Naive thymus-derived CD8-positive, alpha-beta T cell (primary cell): ENCODE measurements at regions not wholly inside any gene's neighbourhood (a gene's known extent, or its start where the extent isn't known, plus 50 kb on each side); places are given as distances from the start of the nearest gene placed in this dataset.
"Not testable (repeated sequence)": the region's sequence is repeated elsewhere in the genome, so short reads cannot be mapped to it uniquely, and the experiment has no call there.

ENCODE experiments used
- ATAC-seq, 2 donors: fragments of 150-1000 bp; cut with Tn5 transposase in 1 of 2; sonication (Bioruptor Pico), chemical (Tn5 transposase) in 1 of 2; 1 replicate in 1 of 2; 2 replicates in 1 of 2; pipeline ENCODE4 v1.10.0; 2021; ENCODE audit warnings: mild to moderate bottlenecking in 2 of 2, moderate library complexity in 2 of 2
- POLR2A ChIA-PET: fragments of 350-600 bp; sonication (Branson Sonifier 250); formaldehyde crosslinking; loops from one replicate; lab custom pipeline; 2021; ENCODE audit warnings: antibody characterized with exemption; lab: Charles Lee
- DNase-seq, 10 donors: peaks; one replicate each; pipeline versions ENCODE4 v3.0.0 to v3.0.0-alpha.2; 2020 to 2022
- H3K27ac Mint-ChIP-seq, 10 donors: one replicate each; pipeline ENCODE4 v1.8.0; 2020 to 2022; ENCODE audit warnings: mild to moderate bottlenecking in 10 of 10, mixed read lengths in 10 of 10, moderate library complexity in 4 of 10, inconsistent platforms in 1 of 10
- H3K27me3 Mint-ChIP-seq, 5 donors: one replicate each; pipeline ENCODE4 v1.8.0; 2021 to 2022; ENCODE audit warnings: mixed read lengths in 5 of 5
- H3K36me3 Mint-ChIP-seq, 3 donors: one replicate each; pipeline ENCODE4 v1.8.0; 2020 to 2022; ENCODE audit warnings: mixed read lengths in 3 of 3, mild to moderate bottlenecking in 2 of 3, inconsistent platforms in 1 of 3
- H3K4me1 Mint-ChIP-seq, 4 donors: one replicate each; pipeline ENCODE4 v1.8.0; 2021 to 2022; ENCODE audit warnings: mixed read lengths in 4 of 4
- H3K4me3 Mint-ChIP-seq, 10 donors: one replicate each; pipeline ENCODE4 v1.8.0; 2020 to 2022; ENCODE audit warnings: mild to moderate bottlenecking in 10 of 10, mixed read lengths in 10 of 10, moderate library complexity in 6 of 10, inconsistent platforms in 1 of 10
- H3K9me3 Mint-ChIP-seq, 9 donors: one replicate each; pipeline ENCODE4 v1.8.0; 2020 to 2022; ENCODE audit warnings: mixed read lengths in 9 of 9, mild to moderate bottlenecking in 3 of 9, inconsistent platforms in 1 of 9, moderate library complexity in 1 of 9

DNA sequence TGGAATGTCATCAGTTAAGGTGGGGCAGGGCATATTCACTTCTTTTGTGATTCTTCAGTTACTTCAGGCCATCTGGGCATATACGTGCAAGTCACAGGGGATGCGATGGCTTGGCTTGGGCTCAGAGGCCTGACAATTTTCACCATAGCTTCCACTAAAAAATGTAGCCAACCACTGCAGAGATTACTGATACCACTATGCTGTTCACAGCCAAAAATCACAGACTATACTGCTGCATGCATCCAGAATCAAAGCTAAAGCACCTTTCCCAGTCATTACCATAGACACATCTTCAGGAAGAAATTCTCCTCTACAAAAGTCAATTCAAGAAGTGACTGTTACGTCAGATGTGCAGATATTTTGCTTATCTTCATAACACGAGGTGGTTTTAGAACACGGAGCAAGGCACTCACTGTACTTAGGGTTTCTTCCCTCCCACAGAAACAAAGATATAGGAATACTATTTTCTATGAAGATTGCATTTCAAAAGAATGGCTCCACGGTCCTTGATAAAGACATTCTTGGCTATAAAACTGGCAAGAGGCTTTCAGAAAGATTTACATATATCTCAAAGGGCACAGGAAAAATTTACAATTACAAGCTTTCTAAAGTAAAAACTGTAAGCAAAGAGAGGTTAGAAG is 1556.6 kb upstream of the PRR20A start:
- no peak for DNase-seq
- Mint-ChIP-seq H3K27ac (no peak overlapping the region), H3K4me1 (no peaks in the 10 kb centered on the region), H3K4me3 (no peak overlapping the region), H3K9me3 (peaks cover 3 to 31% (median 16%) of the 10 kb centered on the region in 9 donors), H3K36me3 (no peaks in the 10 kb centered on the region), H3K27me3 (no peaks in the 10 kb centered on the region)
- no peak for ATAC-seq
- POLR2A ChIA-PET: no interaction called here

DNA sequence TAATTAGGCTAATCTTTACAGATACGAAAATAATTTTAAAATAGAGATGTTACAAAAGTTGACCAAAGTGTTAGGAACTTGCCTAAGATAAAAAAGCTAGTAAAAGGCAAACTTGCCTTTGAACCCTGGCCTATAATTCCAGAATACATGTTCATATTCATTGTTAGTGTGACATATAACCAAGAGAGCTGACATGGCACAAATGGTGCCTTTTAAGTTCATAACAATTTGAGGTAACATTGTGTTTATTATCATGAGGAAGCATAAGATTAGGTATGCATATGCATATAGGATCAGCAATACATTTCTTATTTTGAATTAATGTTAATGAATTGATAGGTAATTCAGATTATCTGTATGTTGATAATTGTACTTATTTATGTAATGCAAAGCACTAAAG is 1537.9 kb upstream of the PRR20A start:
- Mint-ChIP-seq H3K27me3 (no peaks in the 10 kb centered on the region), H3K36me3 (no peaks in the 10 kb centered on the region), H3K4me3 (no peak overlapping the region), H3K9me3 (peaks cover 0 to 12% (median 2%) of the 10 kb centered on the region in 9 donors), H3K4me1 (no peaks in the 10 kb centered on the region), H3K27ac (no peak overlapping the region)
- DNase-seq: no peak
- ATAC-seq: no peak
- POLR2A ChIA-PET: no interaction called here

- no peaks in the 10 kb centered on the region for H3K4me1 Mint-ChIP-seq
- POLR2A ChIA-PET: no interaction called here
- no peak for DNase-seq
- ATAC-seq: no peak
- H3K36me3 Mint-ChIP-seq: no peaks in the 10 kb centered on the region
- H3K27ac Mint-ChIP-seq: no peak overlapping the region
- no peaks in the 10 kb centered on the region for H3K27me3 Mint-ChIP-seq
- no peak overlapping the region for H3K4me3 Mint-ChIP-seq
- peaks cover 0 to 16% (median 4%) of the 10 kb centered on the region in 9 donors for H3K9me3 Mint-ChIP-seq
Observed at GRCh38 chr13:55606045-55606665, 1534.6 kb upstream of the PRR20A start.

GRCh38 chr13:55613429-55614187 is 1527.1 kb upstream of the PRR20A start:
- Mint-ChIP-seq H3K36me3 (no peaks in the 10 kb centered on the region), H3K27ac (no peak overlapping the region), H3K9me3 (peaks cover 0 to 19% (median 7%) of the 10 kb centered on the region in 9 donors), H3K4me3 (no peak overlapping the region), H3K27me3 (no peaks in the 10 kb centered on the region), H3K4me1 (no peaks in the 10 kb centered on the region)
- no peak for DNase-seq
- POLR2A ChIA-PET: no interaction called here
- no peak for ATAC-seq

GRCh38 chr13:55615081-55615480 is 1525.6 kb upstream of the PRR20A start:
- Mint-ChIP-seq H3K4me1 (no peaks in the 10 kb centered on the region), H3K36me3 (no peaks in the 10 kb centered on the region), H3K9me3 (peaks cover 0 to 15% (median 5%) of the 10 kb centered on the region in 9 donors), H3K4me3 (no peak overlapping the region), H3K27me3 (no peaks in the 10 kb centered on the region), H3K27ac (no peak overlapping the region)
- ATAC-seq: no peak
- POLR2A ChIA-PET: no interaction called here
- DNase-seq: no peak

DNA sequence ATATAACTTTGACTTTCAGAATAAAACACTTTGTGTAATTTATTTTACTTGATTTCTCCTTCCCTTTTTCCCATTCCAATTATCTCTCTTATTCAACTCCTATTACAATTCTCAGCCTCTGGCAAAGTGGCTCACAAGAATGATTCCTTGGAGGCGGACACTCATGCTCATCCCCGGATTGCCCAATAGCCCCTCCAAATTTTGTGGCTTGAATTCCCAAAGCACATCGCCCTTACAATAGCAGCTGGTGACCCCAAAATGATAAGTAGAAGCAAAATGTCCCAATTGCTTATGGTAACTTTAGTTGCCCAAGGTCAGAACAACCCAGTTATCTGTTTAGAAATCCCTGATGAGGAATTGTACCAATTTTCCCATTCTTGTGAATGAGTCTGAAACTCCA is 1523.5 kb upstream of the PRR20A start:
- DNase-seq (no peak), ATAC-seq (no peak)
- peaks cover 0 to 12% (median 3%) of the 10 kb centered on the region in 9 donors for H3K9me3 Mint-ChIP-seq
- no peaks in the 10 kb centered on the region for H3K4me1 Mint-ChIP-seq
- H3K4me3 Mint-ChIP-seq: no peak overlapping the region
- no peaks in the 10 kb centered on the region for H3K27me3 Mint-ChIP-seq
- no peaks in the 10 kb centered on the region for H3K36me3 Mint-ChIP-seq
- no peak overlapping the region for H3K27ac Mint-ChIP-seq
- POLR2A ChIA-PET: no interaction called here

DNA sequence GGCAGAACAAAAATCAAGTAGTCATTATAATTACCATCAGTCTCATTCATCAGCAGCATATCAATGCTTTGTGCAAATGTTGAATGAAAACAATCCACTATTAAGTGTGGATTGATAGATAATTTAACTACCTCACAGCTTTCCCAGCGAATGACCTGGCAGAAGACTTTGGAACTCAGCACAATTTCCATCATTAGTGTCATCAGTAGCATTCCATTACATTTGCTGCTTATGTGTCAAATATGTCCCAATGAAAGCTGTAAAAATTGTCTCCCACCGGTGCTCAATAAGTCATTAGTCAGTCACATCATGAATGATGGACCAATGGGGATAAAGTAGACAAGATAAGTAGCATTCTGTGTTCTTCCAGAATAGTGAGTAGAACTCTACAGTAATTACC is 1513.5 kb upstream of the PRR20A start:
- Mint-ChIP-seq H3K27me3 (no peaks in the 10 kb centered on the region), H3K4me1 (no peaks in the 10 kb centered on the region), H3K27ac (no peak overlapping the region), H3K36me3 (no peaks in the 10 kb centered on the region), H3K9me3 (peaks cover 0 to 55% (median 19%) of the 10 kb centered on the region in 9 donors), H3K4me3 (no peak overlapping the region)
- no peak for DNase-seq
- POLR2A ChIA-PET: no interaction called here
- ATAC-seq: no peak

DNA sequence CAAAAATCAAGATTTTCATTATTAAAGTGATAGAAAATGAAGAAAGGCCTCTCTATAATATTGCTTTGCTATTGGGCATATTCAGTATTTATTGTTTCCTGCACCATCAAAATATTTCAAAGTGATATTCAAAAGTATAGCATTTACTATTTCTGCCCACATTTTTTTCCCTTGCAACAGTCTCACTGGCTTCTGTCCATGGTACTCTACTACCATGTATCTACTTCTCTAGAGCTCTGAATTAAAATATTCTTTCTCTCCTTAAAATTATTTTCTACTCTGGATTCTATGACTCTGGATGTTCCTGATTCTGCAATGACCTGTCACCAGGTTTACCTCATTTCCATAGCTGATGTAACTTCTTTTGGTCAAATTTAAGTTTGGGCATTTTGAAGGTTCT is 1508.3 kb upstream of the PRR20A start:
- POLR2A ChIA-PET: no interaction called here
- H3K4me1 Mint-ChIP-seq: no peaks in the 10 kb centered on the region
- no peak overlapping the region for H3K27ac Mint-ChIP-seq
- peaks cover 12 to 79% (median 33%) of the 10 kb centered on the region in 9 donors for H3K9me3 Mint-ChIP-seq
- DNase-seq: no peak
- no peaks in the 10 kb centered on the region for H3K36me3 Mint-ChIP-seq
- no peak overlapping the region for H3K4me3 Mint-ChIP-seq
- H3K27me3 Mint-ChIP-seq: no peaks in the 10 kb centered on the region
- ATAC-seq: no peak

- Mint-ChIP-seq H3K4me1 (no peaks in the 10 kb centered on the region), H3K9me3 (peaks cover 0 to 12% (median 3%) of the 10 kb centered on the region in 9 donors), H3K27ac (no peak overlapping the region), H3K27me3 (no peaks in the 10 kb centered on the region), H3K36me3 (no peaks in the 10 kb centered on the region), H3K4me3 (no peak overlapping the region)
- DNase-seq: no peak
- ATAC-seq: no peak
- POLR2A ChIA-PET: no interaction called here
Observed at GRCh38 chr13:55649485-55649884, 1491.2 kb upstream of the PRR20A start.

- Mint-ChIP-seq H3K27ac (no peak overlapping the region), H3K27me3 (no peaks in the 10 kb centered on the region), H3K9me3 (peaks cover 5 to 30% (median 12%) of the 10 kb centered on the region in 9 donors), H3K4me1 (peaks cover 0 to 2% (median 0%) of the 10 kb centered on the region in 4 donors), H3K4me3 (no peak overlapping the region), H3K36me3 (no peaks in the 10 kb centered on the region)
- DNase-seq: no peak
- ATAC-seq: no peak
- POLR2A ChIA-PET: no interaction called here
Observed at GRCh38 chr13:55652657-55653056, 1488.1 kb upstream of the PRR20A start.

DNA sequence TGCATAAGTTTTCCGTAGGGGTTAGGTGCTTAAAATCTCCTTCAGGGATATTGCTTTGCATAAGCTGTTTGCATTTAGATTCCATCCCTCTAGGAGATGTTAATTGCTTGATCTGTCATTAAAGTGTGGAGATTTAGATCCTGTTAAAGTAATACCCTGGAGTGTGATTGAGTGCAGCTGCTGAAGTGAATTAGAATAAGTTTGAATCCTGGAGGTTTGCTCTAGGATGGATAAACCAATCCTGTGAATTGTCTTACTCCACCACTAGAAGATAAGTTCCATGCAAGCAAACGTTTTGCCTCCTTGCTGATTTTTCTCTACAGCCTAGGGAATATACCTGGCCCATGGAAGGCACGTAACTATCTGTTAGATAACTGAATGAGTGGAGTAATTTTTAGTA is 1487.2 kb upstream of the PRR20A start:
- peaks cover 0 to 2% (median 0%) of the 10 kb centered on the region in 4 donors for H3K4me1 Mint-ChIP-seq
- H3K9me3 Mint-ChIP-seq: peaks cover 5 to 33% (median 13%) of the 10 kb centered on the region in 9 donors
- POLR2A ChIA-PET: no interaction called here
- H3K27me3 Mint-ChIP-seq: no peaks in the 10 kb centered on the region
- no peak for ATAC-seq
- DNase-seq: no peak
- no peak overlapping the region for H3K4me3 Mint-ChIP-seq
- no peaks in the 10 kb centered on the region for H3K36me3 Mint-ChIP-seq
- no peak overlapping the region for H3K27ac Mint-ChIP-seq

- H3K27ac Mint-ChIP-seq: no peak overlapping the region
- no peaks in the 10 kb centered on the region for H3K36me3 Mint-ChIP-seq
- H3K4me3 Mint-ChIP-seq: no peak overlapping the region
- H3K27me3 Mint-ChIP-seq: no peaks in the 10 kb centered on the region
- DNase-seq: no peak
- POLR2A ChIA-PET: no interaction called here
- H3K4me1 Mint-ChIP-seq: peaks cover 0 to 2% (median 0%) of the 10 kb centered on the region in 4 donors
- peaks cover 5 to 33% (median 13%) of the 10 kb centered on the region in 9 donors for H3K9me3 Mint-ChIP-seq
- ATAC-seq: no peak
Observed at GRCh38 chr13:55654243-55654642, 1486.5 kb upstream of the PRR20A start.

- H3K36me3 Mint-ChIP-seq, H3K4me1 Mint-ChIP-seq, H3K4me3 Mint-ChIP-seq, ATAC-seq, H3K27me3 Mint-ChIP-seq, H3K27ac Mint-ChIP-seq, DNase-seq, POLR2A ChIA-PET: not testable (repeated sequence)
- peaks cover 3 to 48% (median 17%) of the 10 kb centered on the region in 9 donors for H3K9me3 Mint-ChIP-seq
Observed at GRCh38 chr13:55660264-55660663, 1480.5 kb upstream of the PRR20A start.
